ENCODE measurements at regions not wholly inside any gene's neighbourhood (a gene's known extent, or its start where the extent isn't known, plus 50 kb on each side); places are given as distances from the start of the nearest gene placed in this dataset.

GRCh38 chr3:69658514-69659140 lies 80.6 kb upstream of the MITF start:
- no peak for TF ChIP-seq GATA2 (IDR thresholded peaks at IDR 0.05; ENCODE audit: low read depth, low read length)
- TF ChIP-seq GATA3 (IDR thresholded peaks at IDR 0.05; ENCODE audit: low read depth, low read length): no peak

- TF ChIP-seq GATA2 (IDR thresholded peaks at IDR 0.05; ENCODE audit: low read depth, low read length) (no peak), GATA3 (IDR thresholded peaks at IDR 0.05; ENCODE audit: low read depth, low read length) (no peak)
Measured at GRCh38 chr3:69651765-69652164, 87.5 kb upstream of the MITF start.

- no peak for TF ChIP-seq GATA3 (IDR thresholded peaks at IDR 0.05; ENCODE audit: low read depth, low read length)
- TF ChIP-seq GATA2 (IDR thresholded peaks at IDR 0.05; ENCODE audit: low read depth, low read length): no peak
Measured at GRCh38 chr3:69650066-69650419, 89.2 kb upstream of the MITF start.

GRCh38 chr3:69649120-69650065 lies 89.9 kb upstream of the MITF start:
- TF ChIP-seq GATA2 (IDR thresholded peaks at IDR 0.05; ENCODE audit: low read depth, low read length) (no peak), GATA3 (IDR thresholded peaks at IDR 0.05; ENCODE audit: low read depth, low read length) (no peak)

- no peak for TF ChIP-seq GATA3 (IDR thresholded peaks at IDR 0.05; ENCODE audit: low read depth, low read length)
- no peak for TF ChIP-seq GATA2 (IDR thresholded peaks at IDR 0.05; ENCODE audit: low read depth, low read length)
Measured at GRCh38 chr3:69648126-69648525, 91.1 kb upstream of the MITF start.

- TF ChIP-seq GATA2 (IDR thresholded peaks at IDR 0.05; ENCODE audit: low read depth, low read length): no peak
- TF ChIP-seq GATA3 (IDR thresholded peaks at IDR 0.05; ENCODE audit: low read depth, low read length): no peak
Measured at GRCh38 chr3:69647511-69648110, 91.7 kb upstream of the MITF start.

- TF ChIP-seq GATA2 (IDR thresholded peaks at IDR 0.05; ENCODE audit: low read depth, low read length) (no peak), GATA3 (IDR thresholded peaks at IDR 0.05; ENCODE audit: low read depth, low read length) (no peak)
Measured at GRCh38 chr3:69647081-69647480, 92.2 kb upstream of the MITF start.

GRCh38 chr3:69646287-69647067 lies 92.8 kb upstream of the MITF start:
- no peak for TF ChIP-seq GATA2 (IDR thresholded peaks at IDR 0.05; ENCODE audit: low read depth, low read length)

GRCh38 chr3:69642606-69643005 lies 96.7 kb upstream of the MITF start:
- TF ChIP-seq GATA3 (IDR thresholded peaks at IDR 0.05; ENCODE audit: low read depth, low read length) (no peak), GATA2 (IDR thresholded peaks at IDR 0.05; ENCODE audit: low read depth, low read length) (no peak)

- TF ChIP-seq GATA3 (IDR thresholded peaks at IDR 0.05; ENCODE audit: low read depth, low read length) (no peak), GATA2 (IDR thresholded peaks at IDR 0.05; ENCODE audit: low read depth, low read length) (no peak)
Measured at GRCh38 chr3:69639851-69640250, 99.4 kb upstream of the MITF start.

GRCh38 chr3:69628951-69629350 lies 110.3 kb upstream of the MITF start:
- no peak for TF ChIP-seq GATA2 (IDR thresholded peaks at IDR 0.05; ENCODE audit: low read depth, low read length)
- TF ChIP-seq GATA3 (IDR thresholded peaks at IDR 0.05; ENCODE audit: low read depth, low read length): no peak

- TF ChIP-seq GATA2 (IDR thresholded peaks at IDR 0.05; ENCODE audit: low read depth, low read length) (no peak), GATA3 (IDR thresholded peaks at IDR 0.05; ENCODE audit: low read depth, low read length) (no peak)
Measured at GRCh38 chr3:69613286-69613685, 126.0 kb upstream of the MITF start.

- no peak for TF ChIP-seq GATA3 (IDR thresholded peaks at IDR 0.05; ENCODE audit: low read depth, low read length)
- no peak for TF ChIP-seq GATA2 (IDR thresholded peaks at IDR 0.05; ENCODE audit: low read depth, low read length)
Measured at GRCh38 chr3:69612791-69613190, 126.5 kb upstream of the MITF start.

Measured in SH-SY5Y (cell line).